ENCODE measurements at regions not wholly inside any gene's neighbourhood (a gene's known extent, or its start where the extent isn't known, plus 50 kb on each side); places are given as distances from the start of the nearest gene placed in this dataset.
"Not testable (repeated sequence)": the region's sequence is repeated elsewhere in the genome, so short reads cannot be mapped to it uniquely, and the experiment has no call there.

- TF ChIP-seq CTCF (IDR thresholded peaks at IDR 0.05; ENCODE audit: insufficient read depth, low read depth, low read length, missing control alignments), result no peak
- H3K4me3 ChIP-seq (ENCODE audit: low read length), result no peak overlapping the region
- DNase-seq (ENCODE audit: low read depth), result no peak
These were observed 168.5 kb upstream of the MXRA5 start for GRCh38 chrX:3514996-3515395.

GRCh38 chrX:3512150-3512549 is 165.7 kb upstream of the MXRA5 start:
- not testable (repeated sequence) for H3K4me3 ChIP-seq (ENCODE audit: low read length); DNase-seq (ENCODE audit: low read depth)

- no peak for TF ChIP-seq CTCF (IDR thresholded peaks at IDR 0.05; ENCODE audit: insufficient read depth, low read depth, low read length, missing control alignments)
- DNase-seq (ENCODE audit: low read depth), result no peak
- H3K4me3 ChIP-seq (ENCODE audit: low read length), result no peak overlapping the region
These were observed 163.5 kb upstream of the MXRA5 start for GRCh38 chrX:3509934-3510333.

- no peak for TF ChIP-seq CTCF (IDR thresholded peaks at IDR 0.05; ENCODE audit: insufficient read depth, low read depth, low read length, missing control alignments)
- DNase-seq (ENCODE audit: low read depth), result no peak
- no peak overlapping the region for H3K4me3 ChIP-seq (ENCODE audit: low read length)
These were observed 158.5 kb upstream of the MXRA5 start for GRCh38 chrX:3504916-3505315.

- peak; percentile 9 for DNase-seq (ENCODE audit: low read depth)
- no peak overlapping the region for H3K4me3 ChIP-seq (ENCODE audit: low read length)
- no peak for TF ChIP-seq CTCF (IDR thresholded peaks at IDR 0.05; ENCODE audit: insufficient read depth, low read depth, low read length, missing control alignments)
These were observed 155.5 kb upstream of the MXRA5 start for GRCh38 chrX:3501833-3502535.

- DNase-seq (ENCODE audit: low read depth); H3K4me3 ChIP-seq (ENCODE audit: low read length): not testable (repeated sequence)
These were observed 149.7 kb upstream of the MXRA5 start for GRCh38 chrX:3495836-3496769.

- H3K4me3 ChIP-seq (ENCODE audit: low read length), result no peak overlapping the region
- no peak for DNase-seq (ENCODE audit: low read depth)
- TF ChIP-seq CTCF (IDR thresholded peaks at IDR 0.05; ENCODE audit: insufficient read depth, low read depth, low read length, missing control alignments), result no peak
These were observed 147.2 kb upstream of the MXRA5 start for GRCh38 chrX:3493605-3494004.

GRCh38 chrX:3485727-3486126 is 139.3 kb upstream of the MXRA5 start:
- DNase-seq (ENCODE audit: low read depth), result no peak
- H3K4me3 ChIP-seq (ENCODE audit: low read length), result no peak overlapping the region
- no peak for TF ChIP-seq CTCF (IDR thresholded peaks at IDR 0.05; ENCODE audit: insufficient read depth, low read depth, low read length, missing control alignments)
